Neural crest cell (in vitro differentiated cells): ENCODE measurements at regions not wholly inside any gene's neighbourhood (a gene's known extent, or its start where the extent isn't known, plus 50 kb on each side); places are given as distances from the start of the nearest gene placed in this dataset.

Experiments
- DNase-seq: peaks from one replicate; pipeline ENCODE4 v3.0.0; 2021; ENCODE audit warnings: low read depth, mixed read lengths, low spot score
- H3K27ac Mint-ChIP-seq: one replicate; pipeline ENCODE4 v1.8.0; 2021; ENCODE audit warnings: mild to moderate bottlenecking, mixed read lengths; ENCODE audit not compliant: unreplicated experiment
- H3K27me3 Mint-ChIP-seq: 2 replicates; pipeline ENCODE4 v1.8.0; 2021; ENCODE audit warnings: low read depth, mild to moderate bottlenecking, mixed read lengths
- H3K36me3 Mint-ChIP-seq: 2 replicates; pipeline ENCODE4 v1.8.0; 2021; ENCODE audit warnings: low read depth, mild to moderate bottlenecking, mixed read lengths
- H3K4me1 Mint-ChIP-seq: 2 replicates; pipeline ENCODE4 v1.8.0; 2021; ENCODE audit warnings: mixed read lengths
- H3K4me3 Mint-ChIP-seq: one replicate; pipeline ENCODE4 v1.8.0; 2021; ENCODE audit warnings: mild to moderate bottlenecking, mixed read lengths
- H3K9me3 Mint-ChIP-seq: 2 replicates; pipeline ENCODE4 v1.8.0; 2021; ENCODE audit warnings: mixed read lengths
- TF ChIP-seq, protein P1 (sequence below): fragments of 200-600 bp; sonication (generic); conservative IDR thresholded peaks from 2 replicates; pipeline ENCODE4 v1.5.0; 2021; ENCODE audit warnings: antibody characterized with exemption, mild to moderate bottlenecking

DNA sequence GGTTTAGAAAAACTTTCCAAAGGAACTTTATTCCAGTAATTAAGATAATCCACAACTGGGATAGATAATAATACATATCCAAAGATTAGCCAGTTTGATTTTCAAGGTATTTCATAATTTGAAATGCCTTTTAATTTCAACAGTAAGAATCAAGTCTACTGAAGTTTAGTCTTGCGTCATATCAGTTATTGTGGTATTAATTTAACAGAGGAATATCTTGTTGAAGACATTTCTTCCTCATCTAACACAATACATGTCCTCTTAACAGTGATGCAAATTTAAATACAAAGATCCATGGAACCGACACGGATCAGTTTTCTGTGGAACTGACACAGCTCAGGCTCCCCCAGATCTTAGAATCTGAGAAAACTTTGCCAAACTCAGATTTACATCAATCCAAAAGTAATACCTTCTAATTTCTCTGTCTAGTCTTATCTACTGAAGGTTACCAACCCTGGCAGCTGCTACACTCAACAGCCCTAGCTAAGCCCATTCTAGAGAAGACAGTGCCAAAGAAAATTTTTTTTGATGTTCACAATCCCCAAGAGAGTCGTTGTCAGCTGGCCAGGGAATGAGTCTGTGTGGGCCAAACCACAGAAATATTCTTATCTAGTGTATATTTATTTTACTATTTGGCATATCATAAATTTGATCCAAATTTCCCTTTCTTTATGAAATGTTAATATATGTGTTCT is 365.2 kb upstream of the MEOX2 start:
- H3K36me3 Mint-ChIP-seq = no peaks in the 10 kb centered on the region
- H3K4me1 Mint-ChIP-seq = no peaks in the 10 kb centered on the region
- H3K9me3 Mint-ChIP-seq = no peaks in the 10 kb centered on the region
- H3K27ac Mint-ChIP-seq = no peak overlapping the region
- no peak overlapping the region for H3K4me3 Mint-ChIP-seq
- TF ChIP-seq, protein P1, sequence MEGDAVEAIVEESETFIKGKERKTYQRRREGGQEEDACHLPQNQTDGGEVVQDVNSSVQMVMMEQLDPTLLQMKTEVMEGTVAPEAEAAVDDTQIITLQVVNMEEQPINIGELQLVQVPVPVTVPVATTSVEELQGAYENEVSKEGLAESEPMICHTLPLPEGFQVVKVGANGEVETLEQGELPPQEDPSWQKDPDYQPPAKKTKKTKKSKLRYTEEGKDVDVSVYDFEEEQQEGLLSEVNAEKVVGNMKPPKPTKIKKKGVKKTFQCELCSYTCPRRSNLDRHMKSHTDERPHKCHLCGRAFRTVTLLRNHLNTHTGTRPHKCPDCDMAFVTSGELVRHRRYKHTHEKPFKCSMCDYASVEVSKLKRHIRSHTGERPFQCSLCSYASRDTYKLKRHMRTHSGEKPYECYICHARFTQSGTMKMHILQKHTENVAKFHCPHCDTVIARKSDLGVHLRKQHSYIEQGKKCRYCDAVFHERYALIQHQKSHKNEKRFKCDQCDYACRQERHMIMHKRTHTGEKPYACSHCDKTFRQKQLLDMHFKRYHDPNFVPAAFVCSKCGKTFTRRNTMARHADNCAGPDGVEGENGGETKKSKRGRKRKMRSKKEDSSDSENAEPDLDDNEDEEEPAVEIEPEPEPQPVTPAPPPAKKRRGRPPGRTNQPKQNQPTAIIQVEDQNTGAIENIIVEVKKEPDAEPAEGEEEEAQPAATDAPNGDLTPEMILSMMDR = no peak
- no peak for DNase-seq
- no peaks in the 10 kb centered on the region for H3K27me3 Mint-ChIP-seq

DNA sequence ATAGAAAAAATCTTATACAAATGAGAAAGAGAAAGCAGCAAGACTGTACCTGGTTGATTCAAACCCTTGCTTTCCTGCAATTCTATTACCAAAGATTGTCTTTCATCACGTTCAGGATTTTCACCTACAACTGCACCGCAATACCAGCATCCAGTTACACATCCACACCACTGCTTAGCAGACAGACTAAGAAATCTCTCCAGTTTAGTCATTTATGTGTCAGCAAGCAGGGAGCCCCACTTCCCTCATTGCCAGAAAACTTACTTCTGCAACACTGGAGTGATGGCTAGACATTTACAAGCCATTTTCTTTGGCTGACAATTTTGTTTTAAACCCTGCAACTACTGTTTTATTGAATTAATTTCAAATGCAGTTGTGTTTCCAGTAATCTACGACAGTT is 359.6 kb upstream of the MEOX2 start:
- H3K27ac Mint-ChIP-seq = no peak overlapping the region
- no peak overlapping the region for H3K4me3 Mint-ChIP-seq
- H3K4me1 Mint-ChIP-seq = no peaks in the 10 kb centered on the region
- H3K9me3 Mint-ChIP-seq = peaks cover 2% of the 10 kb centered on the region
- no peaks in the 10 kb centered on the region for H3K27me3 Mint-ChIP-seq
- TF ChIP-seq, protein P1 = no peak
- H3K36me3 Mint-ChIP-seq = no peaks in the 10 kb centered on the region
- DNase-seq = no peak

- Mint-ChIP-seq H3K36me3 (no peaks in the 10 kb centered on the region), H3K4me1 (peaks cover 3% of the 10 kb centered on the region), H3K27me3 (no peaks in the 10 kb centered on the region), H3K4me3 (no peak overlapping the region), H3K27ac (no peak overlapping the region), H3K9me3 (peaks cover 2% of the 10 kb centered on the region)
- no peak for DNase-seq
- TF ChIP-seq, protein P1 = no peak
Observed at GRCh38 chr7:16045296-16045695, 358.8 kb upstream of the MEOX2 start.

- Mint-ChIP-seq H3K4me3 (no peak overlapping the region), H3K27me3 (no peaks in the 10 kb centered on the region), H3K27ac (no peak overlapping the region), H3K9me3 (peaks cover 2% of the 10 kb centered on the region), H3K4me1 (peaks cover 5% of the 10 kb centered on the region), H3K36me3 (no peaks in the 10 kb centered on the region)
- DNase-seq = no peak
- TF ChIP-seq, protein P1 = no peak
Observed at GRCh38 chr7:16044645-16045044, 358.2 kb upstream of the MEOX2 start.

- TF ChIP-seq, protein P1 = no peak
- H3K36me3 Mint-ChIP-seq = no peaks in the 10 kb centered on the region
- DNase-seq = no peak
- peak overlapping the region; percentile 1 for H3K27ac Mint-ChIP-seq
- H3K4me1 Mint-ChIP-seq = peaks cover 5% of the 10 kb centered on the region
- peaks cover 6% of the 10 kb centered on the region for H3K9me3 Mint-ChIP-seq
- H3K4me3 Mint-ChIP-seq = no peak overlapping the region
- no peaks in the 10 kb centered on the region for H3K27me3 Mint-ChIP-seq
Observed at GRCh38 chr7:16040346-16040745, 353.9 kb upstream of the MEOX2 start.
